Motor neuron (in vitro differentiated cells): ENCODE measurements at regions not wholly inside any gene's neighbourhood (a gene's known extent, or its start where the extent isn't known, plus 50 kb on each side); places are given as distances from the start of the nearest gene placed in this dataset.

Experiments
- ATAC-seq, 8 experiments: fragments of 200-7000 bp; cut with Tn5 transposase; replicated peaks in 6 of 8; 2 replicates each; pipeline ENCODE4 v1.8.0; 2021; ENCODE audit warnings: mild to moderate bottlenecking in 8 of 8, moderate library complexity in 8 of 8
- H3K27ac ChIP-seq, 2 donors: fragments of 250-450 bp; sonication (Bioruptor Pico); 2 replicates each; pipeline ENCODE4 v1.9.0; 2021; ENCODE audit warnings: antibody characterized with exemption in 2 of 2, mild to moderate bottlenecking in 2 of 2, moderate library complexity in 1 of 2
- H3K4me1 ChIP-seq, 2 donors: fragments of 250-450 bp; sonication (Bioruptor Pico); replicated peaks in 1 of 2; 2 replicates each; pipeline ENCODE4 v1.6.1; 2021; ENCODE audit warnings: antibody characterized with exemption in 2 of 2, mild to moderate bottlenecking in 2 of 2, moderate library complexity in 1 of 2
- H3K4me3 ChIP-seq, 5 donors: fragments of 250-450 bp; sonication (Bioruptor Pico); 2 replicates each; pipeline ENCODE4 v1.9.0; 2021; ENCODE audit warnings: antibody characterized with exemption in 5 of 5, mild to moderate bottlenecking in 5 of 5, moderate library complexity in 4 of 5
- WGBS, 10 experiments: fragments of 450-650 bp; shearing (Covaris generic); methylation state at CpG; one replicate each; pipeline ENCODE4 v1.0.0; 2022; 5-methylcytosine and 5-hydroxymethylcytosine counted together
- in situ Hi-C, 9 experiments: fragments of 400-800 bp; cut with MboI; loops; one replicate each; pipeline ENCODE4 v1.15.0; 2021; ENCODE audit warnings: low sequenced_read_pairs in 9 of 9, low pct_unique_long_range_greater_than_20kb in 2 of 9; ENCODE audit not compliant: unreplicated experiment in 9 of 9

DNA sequence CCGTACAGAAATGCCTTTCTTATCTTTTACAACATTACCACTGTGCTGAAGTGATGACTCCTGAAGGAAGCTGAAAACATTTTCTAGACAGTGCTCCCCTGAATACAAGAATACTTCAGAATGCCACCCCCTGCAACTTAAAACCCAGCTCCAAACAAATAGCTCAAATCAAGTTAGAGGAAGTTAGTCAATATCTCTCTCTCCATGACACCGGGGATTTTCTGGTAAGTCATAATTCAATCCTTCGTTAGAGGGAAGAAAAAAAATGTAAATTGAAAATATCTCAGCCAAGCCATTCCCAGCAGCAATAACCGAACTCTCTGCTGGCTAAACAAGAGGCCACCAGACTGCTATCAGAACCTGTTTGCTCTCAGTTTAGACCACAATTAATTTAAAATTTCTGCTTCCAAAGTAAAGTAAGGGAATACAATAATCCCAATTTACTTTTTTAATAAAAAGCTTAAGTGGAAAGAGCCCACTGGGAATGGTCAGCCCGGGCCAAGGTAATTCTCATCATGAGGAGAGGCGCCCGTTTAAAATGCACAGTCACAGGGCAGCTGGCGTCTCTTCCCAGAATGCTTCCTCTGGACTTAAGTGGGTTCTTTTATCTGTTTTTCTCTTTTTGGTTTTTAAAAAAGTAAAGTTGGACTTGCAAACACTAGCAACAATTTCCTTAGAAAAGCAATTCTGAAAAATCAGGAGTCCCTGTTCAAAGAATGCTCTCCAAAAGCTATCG, 710.1 kb upstream of the STXBP6 start:
- 26 to 93% (median 81%) methylated on average over 1 to 9 of the region's 9 CpGs for WGBS, 10 experiments
- Histone ChIP-seq H3K4me1 (peaks cover 11 to 16% of the 10 kb centered on the region in 2 donors), H3K4me3 (no peak overlapping the region), H3K27ac (no peak overlapping the region)
- ATAC-seq, result no peak
- in situ Hi-C loops, result no loop called here

DNA sequence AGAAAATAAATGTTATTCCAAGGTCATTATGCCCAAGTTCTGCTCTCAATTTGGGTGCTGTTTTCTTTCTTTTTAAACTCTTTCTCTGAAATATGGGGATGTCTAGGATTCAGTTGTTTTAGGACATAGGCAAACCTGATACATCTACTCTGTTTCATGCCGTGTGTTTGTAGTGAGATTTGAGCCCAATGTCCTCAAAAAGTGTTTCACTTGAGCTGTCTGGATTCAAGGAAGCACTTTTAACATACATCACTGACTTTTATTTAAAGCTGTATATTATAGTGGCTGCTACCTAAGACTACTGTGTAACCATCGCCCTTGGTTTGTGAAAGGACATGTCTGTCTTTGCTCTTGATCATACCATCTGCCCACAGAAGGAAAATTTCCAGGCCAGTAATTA, 709.3 kb upstream of the STXBP6 start:
- Histone ChIP-seq H3K27ac (no peak overlapping the region), H3K4me3 (no peak overlapping the region), H3K4me1 (peaks cover 11 to 16% of the 10 kb centered on the region in 2 donors)
- 0 to 100% (median 73%) methylated on average over 1 to 2 of the region's 2 CpGs; no CpG with 5 or more reads in 2 of the 10 experiments for WGBS, 10 experiments
- in situ Hi-C loops, result no loop called here
- no peak for ATAC-seq

DNA sequence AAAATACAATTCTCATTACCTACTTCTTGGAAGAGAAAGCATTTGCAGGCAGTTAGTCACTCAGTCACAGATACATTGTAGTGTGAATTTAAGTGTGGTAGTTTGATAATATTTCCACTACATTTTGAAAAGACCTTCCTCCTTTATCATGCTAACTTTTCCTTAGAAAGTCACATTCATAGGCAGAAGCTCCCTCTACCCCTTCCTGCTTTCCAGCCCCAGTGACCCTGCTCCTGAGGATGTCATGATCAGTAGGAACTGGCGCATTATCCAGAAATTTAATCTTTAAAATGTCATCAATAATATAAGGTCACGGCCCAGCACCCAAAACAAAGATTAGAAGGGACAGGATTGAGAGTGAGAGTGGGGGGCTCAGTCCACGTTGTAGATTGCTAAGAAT, 707.4 kb upstream of the STXBP6 start:
- ATAC-seq, result no peak
- in situ Hi-C loops, result no loop called here
- H3K4me3 ChIP-seq, result no peak overlapping the region
- no peak overlapping the region for H3K27ac ChIP-seq
- 0 to 83% (median 44%) methylated on average over 1 to 3 of the region's 3 CpGs; no CpG with 5 or more reads in 2 of the 10 experiments for WGBS, 10 experiments
- H3K4me1 ChIP-seq, result peaks cover 11 to 16% of the 10 kb centered on the region in 2 donors

DNA sequence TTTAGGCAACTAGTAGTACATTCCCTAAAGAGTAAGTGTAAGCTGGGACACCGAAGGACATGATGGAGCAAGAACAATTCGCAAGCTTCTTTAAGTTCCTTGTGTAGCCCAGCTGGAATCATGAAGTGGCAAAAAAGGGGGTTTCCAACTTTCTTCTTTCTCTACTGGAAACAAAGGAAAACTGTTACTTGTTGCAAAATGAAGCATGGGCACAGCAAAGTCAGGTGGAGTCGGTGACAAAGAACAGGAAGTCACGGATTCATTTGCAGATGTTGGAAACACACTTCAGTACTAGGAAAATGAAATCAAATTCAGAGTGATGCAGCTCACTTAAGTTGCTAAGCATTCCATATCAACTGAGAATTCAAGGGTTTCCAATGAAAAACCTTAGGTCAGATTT, 706.9 kb upstream of the STXBP6 start:
- in situ Hi-C loops, result no loop called here
- ATAC-seq, result no peak
- Histone ChIP-seq H3K27ac (no peak overlapping the region), H3K4me3 (no peak overlapping the region), H3K4me1 (peaks cover 11 to 16% of the 10 kb centered on the region in 2 donors)
- WGBS, 10 experiments, result 14 to 51% (median 32%) methylated on average over 2 to 4 of the region's 4 CpGs; no CpG with 5 or more reads in 2 of the 10 experiments

DNA sequence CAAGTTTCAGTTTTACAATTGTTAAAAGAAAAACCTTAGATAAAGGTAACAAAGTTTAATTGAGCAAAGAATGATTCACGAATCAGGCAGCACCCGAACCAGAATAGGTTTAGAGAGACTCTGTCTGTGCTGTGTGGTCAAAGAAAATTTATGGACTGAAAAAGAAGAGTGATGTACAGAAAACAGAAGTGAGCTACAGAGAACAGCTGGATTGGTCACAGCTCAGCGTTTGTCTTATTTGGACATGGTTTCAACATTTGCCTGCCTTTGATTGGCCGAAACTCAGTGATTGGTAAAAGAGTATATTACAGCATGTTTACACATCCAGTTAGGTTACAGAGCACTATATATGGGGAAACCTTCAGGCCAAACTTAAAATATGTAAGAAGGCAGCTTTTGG, 703.2 kb upstream of the STXBP6 start:
- no peak overlapping the region for H3K4me3 ChIP-seq
- in situ Hi-C loops, result no loop called here
- H3K27ac ChIP-seq, result no peak overlapping the region
- no peak for ATAC-seq
- WGBS, 10 experiments, result 0 to 97% (median 83%) methylated on average over 2 to 4 of the region's 4 CpGs
- peaks cover 11 to 16% of the 10 kb centered on the region in 2 donors for H3K4me1 ChIP-seq

DNA sequence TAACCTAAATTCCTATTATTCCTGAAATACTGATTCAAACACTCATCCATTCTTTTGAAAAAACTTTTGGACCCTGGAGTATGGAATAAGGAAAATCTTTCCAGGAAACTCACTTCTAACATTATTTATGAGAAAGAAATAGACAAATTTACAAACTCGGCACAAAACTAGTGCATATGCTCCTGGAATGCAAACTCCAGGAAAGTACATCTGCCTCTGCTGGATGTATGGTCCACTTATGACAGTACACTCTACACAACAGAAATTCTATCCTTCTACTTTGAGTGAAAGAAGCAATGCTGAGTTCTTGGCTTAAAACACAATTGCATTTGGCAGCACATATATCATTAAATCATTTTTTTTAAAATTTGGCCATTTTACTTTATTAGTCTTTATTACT, 700.5 kb upstream of the STXBP6 start:
- ATAC-seq, result no peak
- Histone ChIP-seq H3K27ac (no peak overlapping the region), H3K4me1 (no peaks in the 10 kb centered on the region), H3K4me3 (no peak overlapping the region)
- 0 to 100% (median 100%) methylated on average over 1 of the region's 1 CpG; no CpG with 5 or more reads in 3 of the 10 experiments for WGBS, 10 experiments
- in situ Hi-C loops, result no loop called here
